CD4-positive, alpha-beta T cell (primary cell): ENCODE measurements at regions not wholly inside any gene's neighbourhood (a gene's known extent, or its start where the extent isn't known, plus 50 kb on each side); places are given as distances from the start of the nearest gene placed in this dataset.

Source experiments
- ATAC-seq: fragments of 200-7000 bp; cut with Tn5 transposase; one replicate; pipeline ENCODE4 v1.10.0; 2022; ENCODE audit warnings: mild to moderate bottlenecking; ENCODE audit not compliant: poor library complexity
- CTCF ChIA-PET: fragments of 350-600 bp; sonication (Branson Sonifier 250); formaldehyde crosslinking; loops from one replicate; lab custom pipeline; 2021; ENCODE audit warnings: antibody characterized with exemption, inconsistent platforms; lab: Charles Lee
- POLR2A ChIA-PET: fragments of 350-600 bp; sonication (Branson Sonifier 250); formaldehyde crosslinking; loops from one replicate; lab custom pipeline; 2021; ENCODE audit warnings: antibody characterized with exemption, inconsistent platforms; lab: Charles Lee
- DNase-seq, 14 experiments: peaks; one replicate each; pipeline ENCODE4 v3.0.0-alpha.2; 2013 to 2020; ENCODE audit warnings: mixed read lengths in 2 of 14
- H3K27ac ChIP-seq, 2 donors: one replicate each; pipeline versions ENCODE4 v1.5.1 to v1.7.0; 2013; ENCODE audit warnings: low read length in 2 of 2, low read depth in 1 of 2, mild to moderate bottlenecking in 1 of 2
- H3K27me3 ChIP-seq, 2 experiments: 1 replicate in 1 of 2; 2 replicates in 1 of 2; pipeline versions ENCODE4 v1.6.1 to v1.7.0; 2013; ENCODE audit warnings: low read length in 2 of 2, control low read depth in 1 of 2, mild to moderate bottlenecking in 1 of 2, moderate library complexity in 1 of 2; ENCODE audit not compliant: insufficient read depth in 2 of 2, control insufficient read depth in 1 of 2
- H3K36me3 ChIP-seq: one replicate; pipeline ENCODE4 v1.6.1; 2013; ENCODE audit warnings: low read length, control low read depth; ENCODE audit not compliant: insufficient read depth
- H3K4me1 ChIP-seq: one replicate; pipeline ENCODE4 v1.6.1; 2013; ENCODE audit warnings: low read length, control low read depth; ENCODE audit not compliant: insufficient read depth
- H3K4me3 ChIP-seq: one replicate; pipeline ENCODE4 v1.5.1; 2013; ENCODE audit warnings: mild to moderate bottlenecking, low read length, moderate library complexity
- H3K9me3 ChIP-seq, 2 experiments: 1 replicate in 1 of 2; 2 replicates in 1 of 2; pipeline versions ENCODE4 v1.6.1 to v1.7.0; 2013; ENCODE audit warnings: low read length in 2 of 2, mild to moderate bottlenecking in 2 of 2, control low read depth in 1 of 2, moderate library complexity in 1 of 2; ENCODE audit not compliant: control insufficient read depth in 1 of 2, insufficient read depth in 1 of 2
- H3K27ac Mint-ChIP-seq: one replicate; pipeline ENCODE4 v1.8.0; 2020; ENCODE audit warnings: mixed read lengths
- H3K27me3 Mint-ChIP-seq: one replicate; pipeline ENCODE4 v1.8.0; 2021; ENCODE audit warnings: mixed read lengths
- H3K36me3 Mint-ChIP-seq: one replicate; pipeline ENCODE4 v1.8.0; 2021; ENCODE audit warnings: low read depth, mixed read lengths
- H3K4me1 Mint-ChIP-seq: one replicate; pipeline ENCODE4 v1.8.0; 2021; ENCODE audit warnings: low read depth, mixed read lengths
- H3K4me3 Mint-ChIP-seq: one replicate; pipeline ENCODE4 v1.8.0; 2020; ENCODE audit warnings: mild to moderate bottlenecking, mixed read lengths
- H3K9me3 Mint-ChIP-seq: one replicate; pipeline ENCODE4 v1.8.0; 2020; ENCODE audit warnings: mixed read lengths
- CTCF ChIP-seq: fragments of 200-600 bp; IDR thresholded peaks from one replicate; pipeline ENCODE4 v1.8.0; 2022; ENCODE audit warnings: antibody characterized with exemption, mild to moderate bottlenecking
- intact Hi-C, 2 experiments: fragments of 100-400 bp; cut with DNase I in 1 of 2; cut with micrococcal nuclease in 1 of 2; formaldehyde crosslinking; loops; one replicate each; pipeline versions ENCODE4 v1.15.1 to v1.9.0; 2023 to 2025; cut with DNase I, micrococcal nuclease

DNA sequence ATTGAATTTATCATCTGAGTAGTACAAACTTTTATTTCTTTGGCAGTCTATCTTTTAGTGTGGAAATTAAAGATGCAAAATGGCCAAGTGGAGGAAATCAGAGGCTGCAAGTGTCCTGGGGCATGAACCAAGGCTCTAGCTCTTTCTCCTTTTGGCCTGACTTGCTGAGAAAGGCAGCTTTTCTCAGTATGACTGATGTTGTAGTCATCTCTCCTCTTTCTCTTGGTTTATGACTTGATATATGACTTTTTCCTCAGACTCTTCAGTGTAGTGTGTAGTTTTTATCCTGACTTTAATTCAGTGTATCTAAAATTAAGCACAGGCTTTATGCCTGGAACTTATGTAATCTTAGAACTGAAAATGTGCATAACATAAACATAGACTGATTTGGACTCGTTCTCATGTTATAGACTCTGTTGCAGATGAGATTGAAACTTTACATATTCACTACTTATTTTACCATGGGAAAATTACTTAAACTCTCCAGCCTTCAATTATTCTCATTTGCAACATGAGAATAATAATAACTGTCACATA lies 65.7 kb downstream of the SLITRK5 start:
- CTCF ChIA-PET, result no interaction called here
- POLR2A ChIA-PET, result no interaction called here
- Mint-ChIP-seq H3K9me3 (peaks cover 4% of the 10 kb centered on the region), H3K36me3 (no peaks in the 10 kb centered on the region), H3K4me3 (no peak overlapping the region), H3K4me1 (no peaks in the 10 kb centered on the region), H3K27me3 (no peaks in the 10 kb centered on the region), H3K27ac (no peak overlapping the region)
- Histone ChIP-seq H3K27ac (no peak overlapping the region), H3K9me3 (peaks cover 4 to 5% of the 10 kb centered on the region in 2 experiments), H3K27me3 (no peaks in the 10 kb centered on the region), H3K4me3 (no peak overlapping the region), H3K36me3 (no peaks in the 10 kb centered on the region), H3K4me1 (no peaks in the 10 kb centered on the region)
- ATAC-seq, result no peak
- intact Hi-C loops, result no loop called here
- DNase-seq, result no peak
- no peak for TF ChIP-seq CTCF

DNA sequence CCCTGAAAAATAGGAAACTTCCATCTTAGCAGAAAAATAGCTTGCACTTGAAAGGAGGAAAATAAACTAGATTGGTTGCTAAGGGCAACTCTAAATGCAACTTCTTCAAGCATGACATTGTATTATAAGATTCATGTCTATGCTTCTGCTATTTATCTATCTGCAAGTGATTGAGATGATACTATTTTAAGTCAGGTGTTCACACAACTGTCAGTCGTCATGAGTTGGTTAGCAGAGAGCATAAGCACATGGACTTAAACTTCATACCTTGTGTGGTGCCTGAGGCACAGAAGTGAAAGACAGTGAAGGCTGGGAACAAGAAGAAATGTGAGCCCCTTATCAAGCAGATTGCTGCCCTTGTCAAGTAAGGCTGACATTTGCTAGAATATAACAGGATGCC lies 82.9 kb downstream of the SLITRK5 start:
- intact Hi-C loops, result no loop called here
- Mint-ChIP-seq H3K27me3 (no peaks in the 10 kb centered on the region), H3K36me3 (no peaks in the 10 kb centered on the region), H3K9me3 (no peaks in the 10 kb centered on the region), H3K27ac (no peak overlapping the region), H3K4me3 (no peak overlapping the region), H3K4me1 (no peaks in the 10 kb centered on the region)
- Histone ChIP-seq H3K36me3 (no peaks in the 10 kb centered on the region), H3K4me3 (no peak overlapping the region), H3K4me1 (no peaks in the 10 kb centered on the region), H3K9me3 (no peaks in the 10 kb centered on the region), H3K27ac (no peak overlapping the region), H3K27me3 (no peaks in the 10 kb centered on the region)
- no peak for TF ChIP-seq CTCF
- ATAC-seq (no peak), DNase-seq (no peak)
- ChIA-PET CTCF (no interaction called here), POLR2A (no interaction called here)

DNA sequence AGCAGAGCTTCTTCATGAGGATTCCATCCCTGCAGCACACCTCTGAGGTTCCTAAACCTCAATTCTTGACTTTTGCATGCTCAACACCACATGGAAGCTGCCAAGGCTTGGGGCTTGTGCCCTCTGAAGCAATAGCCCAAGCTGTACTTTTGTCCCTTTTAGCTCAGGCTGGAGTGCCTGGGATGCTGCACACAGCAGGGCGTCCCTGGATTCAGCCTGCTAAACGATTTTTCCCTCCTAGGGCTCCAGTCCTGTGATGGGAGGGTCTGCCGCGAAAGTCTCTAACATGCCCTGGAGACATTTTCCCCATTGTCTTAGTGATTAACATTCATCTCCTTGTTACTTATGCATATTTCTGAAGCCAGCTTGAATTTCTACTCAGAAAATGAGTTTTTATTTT lies 98.3 kb downstream of the SLITRK5 start:
- no peaks in the 10 kb centered on the region for H3K4me1 ChIP-seq
- Mint-ChIP-seq H3K4me3 (no peak overlapping the region), H3K36me3 (no peaks in the 10 kb centered on the region), H3K27ac (no peak overlapping the region), H3K9me3 (peaks cover 3% of the 10 kb centered on the region), H3K27me3 (no peaks in the 10 kb centered on the region), H3K4me1 (no peaks in the 10 kb centered on the region)
- ATAC-seq (no peak), DNase-seq (no peak)
- intact Hi-C loops, result no loop called here
- peaks cover 0 to 6% of the 10 kb centered on the region in 2 experiments for H3K9me3 ChIP-seq
- H3K4me3 ChIP-seq, result no peak overlapping the region
- POLR2A ChIA-PET, result no interaction called here
- H3K36me3 ChIP-seq, result no peaks in the 10 kb centered on the region
- no peak overlapping the region for H3K27ac ChIP-seq
- H3K27me3 ChIP-seq, result no peaks in the 10 kb centered on the region
- CTCF ChIA-PET, result no interaction called here
- no peak for TF ChIP-seq CTCF
